ENCODE measurements at regions not wholly inside any gene's neighbourhood (a gene's known extent, or its start where the extent isn't known, plus 50 kb on each side); places are given as distances from the start of the nearest gene placed in this dataset.

GRCh38 chr12:17215759-17216570, 610.0 kb upstream of the LMO3 start:
- Histone ChIP-seq H3K27me3 (ENCODE audit: insufficient read depth, low read depth, low read length) (no peaks in the 10 kb centered on the region), H3K9ac (ENCODE audit: low read length) (no peak overlapping the region), H3K9me3 (ENCODE audit: low read length) (no peaks in the 10 kb centered on the region), H2AFZ (ENCODE audit: low read depth, low read length) (no peak overlapping the region), H3K4me3 (ENCODE audit: low read length) (no peak overlapping the region), H3K4me2 (ENCODE audit: low read length) (no peak overlapping the region), H3K36me3 (ENCODE audit: insufficient read depth, low read length) (no peaks in the 10 kb centered on the region), H3F3A (ENCODE audit: insufficient read depth, low read length, poor library complexity, severe bottlenecking) (no peaks in the 10 kb centered on the region), H4K20me1 (ENCODE audit: insufficient read depth) (no peaks in the 10 kb centered on the region), H3K79me2 (replicated peaks; ENCODE audit: insufficient read depth, low read length) (no peaks in the 10 kb centered on the region), H3K27ac (ENCODE audit: low read length) (no peak overlapping the region), H3K9me2 (ENCODE audit: insufficient read depth, low read length) (no peaks in the 10 kb centered on the region)
- TF ChIP-seq REST (IDR thresholded peaks at IDR 0.05; ENCODE audit: borderline replicate concordance), result no peak
- no peak for TF ChIP-seq EZH2 (IDR thresholded peaks at IDR 0.05; ENCODE audit: borderline replicate concordance, insufficient read depth, low read length, poor library complexity, severe bottlenecking)
- TF ChIP-seq SMC3 (conservative IDR thresholded peaks at IDR 0.05; ENCODE audit: poor library complexity), result no peak
- TF ChIP-seq EP300 (conservative IDR thresholded peaks at IDR 0.05; ENCODE audit: poor library complexity, severe bottlenecking), result no peak
- TF ChIP-seq TAF1 (IDR thresholded peaks at IDR 0.05; ENCODE audit: low read depth), result no peak
- TF ChIP-seq RAD21 (conservative IDR thresholded peaks at IDR 0.05), result no peak
- no peak for TF ChIP-seq MXI1 (conservative IDR thresholded peaks at IDR 0.05; ENCODE audit: poor library complexity, severe bottlenecking)

DNA sequence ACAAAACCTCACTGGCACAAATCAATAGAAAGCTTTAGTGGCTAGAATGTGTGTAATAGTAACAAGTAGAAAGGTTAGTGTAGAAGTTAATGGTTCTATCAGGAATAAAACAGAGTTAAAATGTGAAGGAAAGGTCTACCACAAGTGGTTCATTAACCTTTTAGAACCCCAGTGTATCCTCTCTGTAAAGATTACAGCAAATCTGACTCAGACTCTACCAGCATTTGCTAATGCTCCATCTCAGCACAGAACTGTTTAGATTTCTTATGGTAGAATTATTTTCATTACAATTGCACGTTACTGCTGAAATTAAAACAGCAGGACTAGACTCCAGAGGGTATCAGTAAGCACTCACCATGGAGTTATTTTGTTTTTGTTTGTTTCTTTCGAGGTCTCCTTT, 609.0 kb upstream of the LMO3 start:
- Histone ChIP-seq H3K79me2 (replicated peaks; ENCODE audit: insufficient read depth, low read length) (no peaks in the 10 kb centered on the region), H3K9me3 (ENCODE audit: low read length) (no peaks in the 10 kb centered on the region)

More for the DNA sequence above, 609.0 kb upstream of the LMO3 start:
- H3K9ac ChIP-seq (ENCODE audit: low read length), result no peak overlapping the region
- no peaks in the 10 kb centered on the region for H3F3A ChIP-seq (ENCODE audit: insufficient read depth, low read length, poor library complexity, severe bottlenecking)
- H3K27me3 ChIP-seq (ENCODE audit: insufficient read depth, low read depth, low read length), result no peaks in the 10 kb centered on the region
- no peak overlapping the region for H2AFZ ChIP-seq (ENCODE audit: low read depth, low read length)
- H4K20me1 ChIP-seq (ENCODE audit: insufficient read depth), result no peaks in the 10 kb centered on the region
- TF ChIP-seq MXI1 (conservative IDR thresholded peaks at IDR 0.05; ENCODE audit: poor library complexity, severe bottlenecking), result no peak
- no peak for TF ChIP-seq RAD21 (conservative IDR thresholded peaks at IDR 0.05)
- no peak for TF ChIP-seq TAF1 (IDR thresholded peaks at IDR 0.05; ENCODE audit: low read depth)
- TF ChIP-seq SMC3 (conservative IDR thresholded peaks at IDR 0.05; ENCODE audit: poor library complexity), result no peak
- TF ChIP-seq EP300 (conservative IDR thresholded peaks at IDR 0.05; ENCODE audit: poor library complexity, severe bottlenecking), result no peak
- TF ChIP-seq POLR2AphosphoS5 (IDR thresholded peaks at IDR 0.05), result no peak
- TF ChIP-seq EZH2 (IDR thresholded peaks at IDR 0.05; ENCODE audit: borderline replicate concordance, insufficient read depth, low read length, poor library complexity, severe bottlenecking), result no peak
- no peak for TF ChIP-seq REST (IDR thresholded peaks at IDR 0.05; ENCODE audit: borderline replicate concordance)
- TF ChIP-seq CTCF (IDR thresholded peaks at IDR 0.05; ENCODE audit: poor library complexity, severe bottlenecking), result no peak
- H3K36me3 ChIP-seq (ENCODE audit: insufficient read depth, low read length), result no peaks in the 10 kb centered on the region
- H3K9me2 ChIP-seq (ENCODE audit: insufficient read depth, low read length), result no peaks in the 10 kb centered on the region
- H3K27ac ChIP-seq (ENCODE audit: low read length), result no peak overlapping the region
- H3K4me3 ChIP-seq (ENCODE audit: low read length), result no peak overlapping the region
- no peak overlapping the region for H3K4me2 ChIP-seq (ENCODE audit: low read length)

Data from neural cell (in vitro differentiated cells).